ENCODE measurements at regions not wholly inside any gene's neighbourhood (a gene's known extent, or its start where the extent isn't known, plus 50 kb on each side); places are given as distances from the start of the nearest gene placed in this dataset.
"Not testable (repeated sequence)": the region's sequence is repeated elsewhere in the genome, so short reads cannot be mapped to it uniquely, and the experiment has no call there.

GRCh38 chr2:234701421-234701820, 204.5 kb upstream of the ARL4C start:
- Histone ChIP-seq H3K27me3 (no peaks in the 10 kb centered on the region), H3K36me3 (no peaks in the 10 kb centered on the region), H3K4me1 (no peaks in the 10 kb centered on the region), H3K9me3 (no peaks in the 10 kb centered on the region), H3K4me3 (no peak overlapping the region), H3K27ac (no peak overlapping the region)
- TF ChIP-seq CTCF (IDR thresholded peaks at IDR 0.05): no peak
- intact Hi-C loops (cut with DNase I): no loop called here
- no peak for DNase-seq (ENCODE audit: low spot score in 2 of 2)

GRCh38 chr2:234699456-234699855, 202.6 kb upstream of the ARL4C start:
- DNase-seq (ENCODE audit: low spot score in 2 of 2): no peak
- intact Hi-C loops (cut with DNase I): no loop called here
- H3K27me3 ChIP-seq: no peaks in the 10 kb centered on the region
- no peak overlapping the region for H3K27ac ChIP-seq
- no peaks in the 10 kb centered on the region for H3K9me3 ChIP-seq
- H3K36me3 ChIP-seq: no peaks in the 10 kb centered on the region
- TF ChIP-seq CTCF (IDR thresholded peaks at IDR 0.05): no peak
- no peak overlapping the region for H3K4me3 ChIP-seq
- no peaks in the 10 kb centered on the region for H3K4me1 ChIP-seq

GRCh38 chr2:234697300-234697876, 200.5 kb upstream of the ARL4C start:
- intact Hi-C loops (cut with DNase I); H3K36me3 ChIP-seq; DNase-seq (ENCODE audit: low spot score in 2 of 2): not testable (repeated sequence)

GRCh38 chr2:234695981-234696380, 199.1 kb upstream of the ARL4C start:
- Histone ChIP-seq H3K27ac (no peak overlapping the region), H3K36me3 (no peaks in the 10 kb centered on the region), H3K4me3 (no peak overlapping the region), H3K4me1 (peaks cover under 1 to 3% of the 10 kb centered on the region in 2 donors), H3K27me3 (no peaks in the 10 kb centered on the region), H3K9me3 (no peaks in the 10 kb centered on the region)
- TF ChIP-seq CTCF (IDR thresholded peaks at IDR 0.05): no peak
- intact Hi-C loops (cut with DNase I): no loop called here
- no peak for DNase-seq (ENCODE audit: low spot score in 2 of 2)

More at GRCh38 chr2:234697300-234697876, 200.5 kb upstream of the ARL4C start:
- H3K4me3 ChIP-seq, H3K27me3 ChIP-seq, H3K4me1 ChIP-seq, H3K27ac ChIP-seq, H3K9me3 ChIP-seq: not testable (repeated sequence)

- Histone ChIP-seq H3K4me1 (peaks cover 6 to 11% of the 10 kb centered on the region in 2 donors), H3K36me3 (no peaks in the 10 kb centered on the region), H3K27me3 (no peaks in the 10 kb centered on the region), H3K4me3 (no peak overlapping the region), H3K9me3 (no peaks in the 10 kb centered on the region), H3K27ac (no peak overlapping the region)
- intact Hi-C loops (cut with DNase I): no loop called here
- DNase-seq (ENCODE audit: low spot score in 2 of 2): no peak
- no peak for TF ChIP-seq CTCF (IDR thresholded peaks at IDR 0.05)
Measured at GRCh38 chr2:234694244-234695013, 197.5 kb upstream of the ARL4C start.

GRCh38 chr2:234693681-234694190, 196.9 kb upstream of the ARL4C start:
- H3K27ac ChIP-seq; H3K36me3 ChIP-seq; H3K9me3 ChIP-seq; H3K4me3 ChIP-seq; DNase-seq (ENCODE audit: low spot score in 2 of 2); intact Hi-C loops (cut with DNase I); H3K27me3 ChIP-seq: not testable (repeated sequence)
- H3K4me1 ChIP-seq: peaks cover 6 to 11% of the 10 kb centered on the region in 2 donors

GRCh38 chr2:234693191-234693590, 196.3 kb upstream of the ARL4C start:
- H3K9me3 ChIP-seq; H3K36me3 ChIP-seq; H3K27ac ChIP-seq; intact Hi-C loops (cut with DNase I); H3K27me3 ChIP-seq; H3K4me3 ChIP-seq; DNase-seq (ENCODE audit: low spot score in 2 of 2): not testable (repeated sequence)
- peaks cover 6 to 11% of the 10 kb centered on the region in 2 donors for H3K4me1 ChIP-seq
